Esophagus mucosa (tissue), 1 donor: ENCODE measurements at regions not wholly inside any gene's neighbourhood (a gene's known extent, or its start where the extent isn't known, plus 50 kb on each side); places are given as distances from the start of the nearest gene placed in this dataset.

Source experiments
- ATAC-seq: fragments of 200-7000 bp; cut with Tn5 transposase; one replicate; pipeline ENCODE4 v1.9.1; 2020
- donor health status: DM: yes; HTN: yes; CAD: no.

- no peak for ATAC-seq
Observed at GRCh38 chr12:127888943-127889719, 377.8 kb upstream of the TMEM132C start.

GRCh38 chr12:127893895-127894609 is 372.9 kb upstream of the TMEM132C start:
- ATAC-seq: no peak

DNA sequence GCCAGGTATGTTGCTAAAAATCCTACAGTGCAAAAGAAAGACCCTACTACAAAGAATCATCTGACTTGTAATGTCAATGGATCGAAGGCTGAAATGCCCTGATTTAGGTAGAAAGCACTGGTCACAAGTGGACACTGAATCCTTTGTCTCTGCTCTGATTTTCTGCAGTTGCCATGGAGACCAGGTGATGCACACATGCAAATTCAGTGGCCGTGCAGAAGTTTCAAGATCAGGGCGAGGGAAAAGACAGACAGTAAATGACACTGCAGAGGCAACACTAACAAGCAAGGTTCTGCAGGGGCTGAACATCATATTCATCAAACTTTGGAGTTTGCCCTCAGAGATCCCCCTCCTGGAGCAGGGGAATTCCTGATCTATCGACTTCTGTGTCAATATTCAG is 370.3 kb upstream of the TMEM132C start:
- ATAC-seq: no peak

GRCh38 chr12:127898616-127899015 is 368.4 kb upstream of the TMEM132C start:
- ATAC-seq: no peak

GRCh38 chr12:127899971-127900370 is 367.0 kb upstream of the TMEM132C start:
- ATAC-seq: no peak

DNA sequence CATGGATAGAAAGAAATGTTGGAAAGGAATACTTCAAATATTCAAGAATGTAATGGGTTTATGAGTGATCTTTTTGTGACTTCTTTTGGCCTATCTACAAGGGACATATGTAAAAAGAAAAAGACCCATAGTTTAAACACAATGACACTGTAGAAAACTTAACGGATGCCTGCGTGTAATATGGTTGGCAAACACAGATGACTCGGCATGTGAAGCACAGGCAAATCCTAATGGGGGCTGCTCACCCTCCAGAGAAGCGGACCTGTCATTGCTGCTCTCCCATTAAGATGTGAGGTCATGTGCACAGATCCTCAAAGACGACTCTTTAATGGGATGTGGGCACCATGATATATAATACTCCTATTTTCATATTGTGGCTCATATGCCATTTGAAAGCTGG is 366.6 kb upstream of the TMEM132C start:
- ATAC-seq: no peak

DNA sequence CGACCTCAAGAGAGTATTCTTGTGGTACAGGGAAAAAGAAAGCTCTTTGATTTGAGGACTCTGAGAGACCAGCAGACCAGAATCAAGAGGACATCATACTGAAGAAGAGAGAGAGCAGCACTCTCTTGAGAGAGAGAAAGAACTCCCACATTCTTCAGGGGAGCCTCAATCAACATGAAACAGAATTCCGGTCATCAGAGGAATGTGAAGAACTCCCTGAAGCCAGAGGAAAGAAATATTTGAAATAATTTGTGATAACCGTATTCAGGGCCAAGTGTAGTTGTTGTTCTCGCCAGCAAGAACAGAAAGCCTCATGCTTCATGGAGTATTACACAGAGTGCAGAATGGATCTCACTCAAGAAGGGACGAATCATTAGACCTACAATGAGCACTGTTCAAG is 363.8 kb upstream of the TMEM132C start:
- no peak for ATAC-seq

- no peak for ATAC-seq
Observed at GRCh38 chr12:127909041-127909440, 357.9 kb upstream of the TMEM132C start.

- no peak for ATAC-seq
Observed at GRCh38 chr12:127911291-127911690, 355.7 kb upstream of the TMEM132C start.

DNA sequence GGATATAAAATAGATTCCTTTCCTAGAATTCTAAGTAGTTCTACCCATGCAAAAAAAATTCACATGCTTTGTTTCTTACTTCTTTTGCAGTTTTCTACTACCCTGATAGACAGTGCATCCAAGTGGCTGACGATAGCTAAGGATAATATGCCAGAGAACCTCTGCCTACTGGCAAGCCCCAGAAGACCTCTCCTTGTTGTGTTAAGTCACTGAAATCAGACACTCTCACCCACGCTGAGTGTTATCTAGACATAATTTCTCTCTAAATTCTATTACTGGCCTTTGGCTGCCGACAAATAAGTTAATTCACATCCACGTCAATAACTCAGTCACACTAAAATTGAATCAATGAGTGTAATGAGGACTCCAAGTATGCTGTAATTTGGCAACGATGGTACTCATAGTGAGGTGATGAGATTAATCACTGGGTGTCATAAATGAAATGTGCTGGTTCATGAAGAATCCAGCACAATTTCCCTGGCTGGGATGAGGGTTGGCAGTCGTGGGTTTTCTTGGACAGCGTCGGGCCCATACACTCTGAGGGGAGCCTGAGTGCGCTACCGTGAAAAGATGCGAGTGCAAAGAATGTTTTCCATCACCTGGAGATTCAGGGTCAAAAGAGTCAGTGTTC is 354.8 kb upstream of the TMEM132C start:
- no peak for ATAC-seq

DNA sequence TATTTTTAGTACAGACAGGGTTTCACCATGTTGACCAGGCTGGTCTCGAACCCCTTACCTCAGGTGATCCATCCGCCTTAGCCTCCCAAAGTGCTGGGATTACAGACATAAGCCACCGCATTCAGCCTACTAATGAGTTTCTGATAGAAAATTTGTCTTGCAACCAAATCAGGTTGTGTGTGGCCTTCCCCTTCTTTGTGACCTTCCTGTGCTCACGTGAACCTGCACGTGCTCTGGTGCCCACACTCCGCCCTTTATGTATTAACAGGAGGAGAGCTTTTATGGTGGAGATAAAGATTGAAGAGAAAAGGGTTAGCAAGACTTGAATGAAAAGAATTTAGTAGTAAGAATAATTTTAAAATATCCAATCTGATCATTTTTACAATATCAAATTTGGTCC is 343.5 kb upstream of the TMEM132C start:
- ATAC-seq: no peak

DNA sequence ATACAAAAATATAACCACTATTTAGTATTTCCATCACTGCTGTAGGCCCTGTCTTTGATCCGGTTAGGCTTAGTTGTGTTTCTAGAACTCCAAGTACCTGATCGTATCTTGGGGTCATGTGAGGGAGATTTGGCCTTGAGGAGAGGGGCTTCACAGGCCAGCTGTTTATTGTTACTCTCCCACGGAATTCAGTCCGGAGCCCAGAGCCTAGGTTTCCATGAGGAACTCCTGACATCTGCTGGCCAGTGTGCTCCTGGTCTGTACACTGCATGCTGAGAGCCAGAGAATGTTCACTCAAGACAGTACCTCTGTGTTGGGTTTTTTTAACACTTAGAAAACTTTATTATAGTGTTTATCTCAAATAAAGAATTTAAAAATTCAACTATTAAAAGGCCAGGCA is 341.0 kb upstream of the TMEM132C start:
- no peak for ATAC-seq

DNA sequence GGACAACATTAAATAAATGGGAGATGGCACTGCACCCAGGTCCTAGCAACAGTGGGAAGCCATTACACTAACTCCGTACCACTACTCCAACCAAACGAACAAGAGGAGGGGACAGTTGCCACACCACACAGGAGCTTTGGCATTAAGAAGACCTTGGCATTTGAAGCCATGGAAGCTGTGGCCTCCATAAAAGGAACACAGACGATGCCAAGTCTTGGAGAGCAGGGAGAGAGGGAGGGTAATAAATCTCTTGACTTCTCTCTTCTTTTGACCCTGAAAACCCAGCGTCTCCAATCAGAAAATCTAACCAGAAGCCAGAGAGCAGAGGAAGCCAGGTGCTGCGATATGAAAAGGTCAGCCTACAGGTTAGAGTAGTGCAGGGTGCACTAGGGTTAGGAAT is 338.8 kb upstream of the TMEM132C start:
- ATAC-seq: no peak

DNA sequence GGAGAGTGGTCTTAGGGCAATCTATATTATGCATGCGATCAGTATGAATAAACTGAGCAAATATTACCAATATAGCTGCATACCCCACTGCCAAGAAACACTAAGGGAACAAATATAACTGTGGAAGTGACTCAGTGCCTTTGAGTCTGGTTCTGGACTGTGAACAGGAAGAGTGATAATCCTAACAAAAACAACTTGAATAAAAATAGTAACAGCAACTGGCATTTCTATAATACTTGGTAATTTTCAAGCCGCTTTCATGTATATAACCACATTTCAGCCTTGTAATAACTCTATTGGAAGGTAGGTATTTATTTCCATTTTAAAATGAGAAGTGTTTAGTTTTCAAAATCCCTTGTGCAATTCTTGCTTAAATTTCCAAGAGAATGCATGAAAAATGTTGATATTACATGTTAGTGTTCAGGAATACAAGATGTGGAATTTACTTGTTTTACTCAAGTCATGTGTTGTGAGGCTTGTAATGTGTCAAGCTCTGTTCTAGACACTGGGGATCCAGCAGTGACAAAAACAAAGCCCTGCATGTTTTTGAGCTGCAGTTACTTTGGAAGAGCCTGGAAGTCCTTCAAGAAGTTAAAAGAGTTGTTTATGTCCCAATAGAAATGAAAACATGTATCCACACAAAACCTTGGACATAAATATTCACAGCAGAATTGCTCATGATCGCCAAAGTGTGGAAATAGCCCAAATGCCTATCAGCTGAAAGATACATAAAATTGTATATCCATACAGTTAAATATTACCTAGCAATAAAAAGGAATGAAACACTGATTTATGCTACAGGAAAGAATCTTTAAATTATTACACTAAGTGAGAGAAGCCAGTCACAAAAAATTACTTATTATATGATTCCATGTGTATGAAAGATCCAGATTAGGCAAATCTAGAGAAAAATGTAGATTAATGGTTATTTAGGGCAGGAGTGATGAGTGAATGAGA is 338.1 kb upstream of the TMEM132C start:
- no peak for ATAC-seq

GRCh38 chr12:127930122-127930521 is 336.8 kb upstream of the TMEM132C start:
- ATAC-seq: no peak

- ATAC-seq: no peak
Observed at GRCh38 chr12:127934409-127934808, 332.6 kb upstream of the TMEM132C start.

DNA sequence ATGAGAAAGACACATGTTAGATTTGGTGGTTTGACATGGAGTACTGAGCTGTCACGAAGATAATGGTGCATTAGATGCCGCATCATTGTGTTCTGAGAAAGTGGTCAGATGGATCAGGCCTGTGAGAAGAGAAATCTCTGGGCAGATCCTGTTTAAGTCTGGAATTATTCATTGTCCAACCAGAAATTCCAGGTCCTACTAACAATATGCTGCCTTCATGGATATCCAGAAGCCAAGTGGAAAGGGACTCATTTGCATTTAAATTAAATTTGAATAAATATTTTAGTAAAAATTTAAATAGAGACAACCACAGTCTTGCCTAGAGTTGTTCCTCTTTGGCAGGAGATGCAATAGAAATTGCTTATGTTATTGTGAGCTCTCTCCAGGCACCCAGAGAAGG is 330.5 kb upstream of the TMEM132C start:
- ATAC-seq: no peak

DNA sequence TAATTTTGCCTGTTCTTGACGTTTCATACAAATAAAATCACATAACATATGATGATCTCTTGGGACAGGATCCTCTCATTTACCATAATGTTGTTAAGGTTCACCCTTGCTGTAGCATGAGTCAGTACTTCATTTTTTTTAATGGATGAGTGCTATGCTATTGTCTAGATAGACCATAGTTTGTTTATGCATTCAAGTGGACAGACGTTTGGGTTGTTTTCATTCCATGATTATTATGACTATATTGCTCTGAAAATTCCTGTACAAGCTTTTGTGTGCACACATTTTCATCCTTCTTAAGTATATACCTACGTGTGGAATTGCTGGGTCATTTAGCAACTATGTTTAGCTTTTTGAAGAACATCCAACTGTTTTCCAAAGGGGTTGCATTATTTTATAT is 325.6 kb upstream of the TMEM132C start:
- ATAC-seq: no peak

- no peak for ATAC-seq
Observed at GRCh38 chr12:127942981-127943380, 324.0 kb upstream of the TMEM132C start.

DNA sequence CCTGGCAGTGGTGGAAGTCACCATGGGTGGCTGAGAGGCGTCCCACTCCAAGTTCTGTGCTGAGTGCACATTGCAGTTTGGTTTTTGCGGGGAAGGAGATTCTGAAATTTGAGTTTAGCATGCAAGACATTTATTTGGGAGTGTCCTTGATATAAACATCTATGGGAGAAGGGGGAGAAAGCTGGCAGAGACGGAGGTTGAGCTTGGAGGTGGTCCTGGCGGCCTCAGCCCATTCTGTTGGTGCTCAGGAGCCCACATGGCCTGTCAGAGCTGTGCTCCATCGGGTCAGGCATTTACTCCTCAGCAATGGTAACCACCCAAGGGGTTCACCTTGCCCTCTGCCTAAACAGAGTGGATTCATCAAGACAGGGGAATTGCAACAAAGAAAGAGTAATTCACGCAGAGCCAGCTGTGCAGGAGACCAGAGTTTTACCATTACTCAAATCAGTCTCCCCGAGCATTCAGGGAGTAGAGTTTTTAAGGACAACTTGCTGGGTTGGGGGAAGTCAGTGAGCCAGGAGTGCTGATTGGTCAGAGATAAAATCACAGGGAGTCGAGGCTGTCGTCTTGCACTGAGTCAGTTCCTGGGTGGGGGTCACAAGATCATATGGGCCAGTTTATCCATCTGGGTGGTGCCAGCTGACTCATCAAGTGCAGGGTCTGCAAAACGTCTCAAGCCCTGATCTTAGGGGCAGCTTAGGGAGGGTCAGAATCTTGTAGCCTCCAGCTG is 323.3 kb upstream of the TMEM132C start:
- no peak for ATAC-seq

DNA sequence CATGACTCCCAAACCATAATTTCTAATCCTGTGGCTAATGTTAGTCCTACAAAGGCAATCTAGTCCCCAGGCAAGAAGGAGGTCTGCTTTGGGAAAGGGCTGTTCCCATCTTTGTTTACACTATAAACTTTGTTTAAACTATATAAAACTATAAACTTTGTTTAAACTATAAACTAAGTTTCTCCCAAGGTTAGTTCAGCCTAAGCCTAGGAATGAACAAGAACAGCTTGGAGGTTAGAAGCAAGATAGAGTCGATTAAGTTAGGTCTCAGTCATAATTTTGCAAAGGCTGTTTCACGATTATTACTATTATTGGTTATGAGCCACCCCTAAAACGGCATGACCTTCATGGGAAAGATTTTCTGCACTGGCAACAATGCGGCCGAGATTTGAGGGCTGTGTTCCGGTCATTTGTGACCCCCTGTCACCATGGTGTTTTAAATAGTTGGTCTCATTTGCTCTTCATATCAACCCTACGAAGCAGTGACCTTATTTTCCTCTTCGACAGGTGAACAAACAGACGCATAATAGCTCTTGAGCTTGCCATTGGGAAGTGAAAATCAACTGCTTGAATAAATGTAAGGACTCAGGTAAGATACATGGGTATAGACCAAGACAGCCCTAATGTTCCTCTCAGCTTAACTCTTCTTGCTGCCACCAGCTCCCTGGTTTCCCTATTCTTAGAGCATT is 322.6 kb upstream of the TMEM132C start:
- ATAC-seq: no peak
